ENCODE measurements at regions not wholly inside any gene's neighbourhood (a gene's known extent, or its start where the extent isn't known, plus 50 kb on each side); places are given as distances from the start of the nearest gene placed in this dataset.

- H3K27me3 ChIP-seq: no peaks in the 10 kb centered on the region
- H3K9me3 ChIP-seq: no peaks in the 10 kb centered on the region
- no peaks in the 10 kb centered on the region for H3K36me3 ChIP-seq
- H3K4me3 ChIP-seq: no peak overlapping the region
- DNase-seq: peak; percentile 20
These were observed 132.6 kb upstream of the PLEKHG7 start for GRCh38 chr12:92570056-92570753.

GRCh38 chr12:92568691-92569090 lies 134.1 kb upstream of the PLEKHG7 start:
- no peaks in the 10 kb centered on the region for H3K36me3 ChIP-seq
- no peaks in the 10 kb centered on the region for H3K9me3 ChIP-seq
- H3K27me3 ChIP-seq: no peaks in the 10 kb centered on the region
- no peak for DNase-seq
- no peak overlapping the region for H3K4me3 ChIP-seq

- DNase-seq: no peak
- no peak overlapping the region for H3K4me3 ChIP-seq
- no peaks in the 10 kb centered on the region for H3K27me3 ChIP-seq
- no peaks in the 10 kb centered on the region for H3K9me3 ChIP-seq
- H3K36me3 ChIP-seq: no peaks in the 10 kb centered on the region
These were observed 136.3 kb upstream of the PLEKHG7 start for GRCh38 chr12:92566448-92567019.

GRCh38 chr12:92563819-92564218 lies 139.0 kb upstream of the PLEKHG7 start:
- Histone ChIP-seq H3K9me3 (no peaks in the 10 kb centered on the region), H3K4me3 (no peak overlapping the region)

DNA sequence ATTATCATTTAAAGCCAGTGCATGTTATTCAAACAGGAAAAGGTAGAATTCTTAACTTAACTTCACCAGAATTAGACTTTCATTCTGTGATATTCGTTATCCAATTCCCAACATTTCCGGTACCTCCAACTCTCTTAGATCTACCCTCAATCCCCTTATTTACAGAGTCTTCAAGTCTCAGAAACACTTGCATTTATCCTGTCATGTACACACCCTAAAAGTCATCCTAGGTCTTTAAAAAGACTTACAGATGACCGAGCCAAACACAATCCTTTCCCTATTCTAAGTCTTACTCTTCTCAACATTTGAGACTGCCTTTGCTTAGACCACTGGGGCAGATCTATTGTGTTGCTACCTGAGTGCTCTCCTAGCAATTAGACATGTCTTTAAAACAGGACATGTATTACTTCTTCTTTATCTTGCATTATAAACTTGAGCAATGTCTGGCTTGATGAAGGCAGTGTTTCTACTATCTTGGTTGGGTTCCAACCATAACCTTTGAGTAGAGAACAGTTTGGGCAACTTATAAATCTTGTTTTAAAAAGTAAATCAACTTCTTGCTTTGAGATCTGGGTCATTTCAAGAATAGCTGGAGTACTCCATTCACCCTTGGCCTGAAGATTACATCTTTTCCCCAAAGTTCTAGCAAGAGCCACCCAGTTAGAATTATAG lies 140.6 kb upstream of the PLEKHG7 start:
- H3K27me3 ChIP-seq: no peaks in the 10 kb centered on the region
- no peaks in the 10 kb centered on the region for H3K9me3 ChIP-seq
- no peaks in the 10 kb centered on the region for H3K36me3 ChIP-seq
- no peak for DNase-seq
- no peak overlapping the region for H3K4me3 ChIP-seq

More at GRCh38 chr12:92563819-92564218, 139.0 kb upstream of the PLEKHG7 start:
- Histone ChIP-seq H3K36me3 (no peaks in the 10 kb centered on the region), H3K27me3 (no peaks in the 10 kb centered on the region)
- no peak for DNase-seq

GRCh38 chr12:92561543-92561899 lies 141.3 kb upstream of the PLEKHG7 start:
- Histone ChIP-seq H3K9me3 (no peaks in the 10 kb centered on the region), H3K4me3 (no peak overlapping the region), H3K27me3 (no peaks in the 10 kb centered on the region), H3K36me3 (no peaks in the 10 kb centered on the region)
- peak; percentile 62 for DNase-seq

DNA sequence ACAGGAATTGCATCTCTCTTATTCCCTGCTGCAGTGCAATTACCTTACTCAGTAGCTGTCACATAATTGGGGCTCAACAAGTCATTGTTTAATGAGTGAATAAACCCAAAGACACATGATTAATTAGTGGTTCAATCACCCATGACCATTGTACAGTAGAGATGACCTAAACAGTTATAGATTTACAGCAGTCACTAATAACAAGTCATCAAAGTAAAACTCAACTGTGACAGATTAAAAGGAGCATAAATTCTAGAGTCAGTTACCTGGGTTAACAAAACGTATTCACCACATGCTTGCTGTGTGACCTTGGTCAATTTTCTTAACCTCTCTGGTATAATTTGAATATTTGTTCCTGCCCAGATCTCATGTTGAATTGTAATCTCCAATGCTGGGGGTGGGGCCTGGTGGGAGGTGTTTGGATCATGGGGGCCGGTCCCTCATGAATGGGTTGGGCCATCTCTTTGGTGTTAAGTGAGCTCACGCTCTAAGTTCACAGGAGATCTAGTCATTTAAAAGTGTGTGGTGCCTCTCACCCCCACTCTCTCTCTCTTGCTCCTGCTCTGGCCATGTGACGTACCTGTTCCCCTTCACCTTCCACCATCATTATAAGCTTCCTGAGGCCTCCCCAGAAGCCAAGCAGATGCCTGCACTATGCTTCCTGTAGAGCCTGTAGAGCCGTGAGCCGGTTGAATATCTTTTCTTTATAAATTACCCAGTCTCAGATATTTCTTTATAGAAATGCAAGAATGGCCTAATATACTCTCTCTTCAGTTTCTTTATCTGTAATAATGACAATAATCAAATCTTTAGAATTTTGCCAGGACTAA lies 141.9 kb upstream of the PLEKHG7 start:
- no peaks in the 10 kb centered on the region for H3K36me3 ChIP-seq
- no peak for DNase-seq
- no peaks in the 10 kb centered on the region for H3K9me3 ChIP-seq
- no peaks in the 10 kb centered on the region for H3K27me3 ChIP-seq
- H3K4me3 ChIP-seq: no peak overlapping the region

- no peak for DNase-seq
- Histone ChIP-seq H3K9me3 (no peaks in the 10 kb centered on the region), H3K4me3 (no peak overlapping the region), H3K36me3 (no peaks in the 10 kb centered on the region), H3K27me3 (no peaks in the 10 kb centered on the region)
These were observed 144.0 kb upstream of the PLEKHG7 start for GRCh38 chr12:92558806-92559205.

DNA sequence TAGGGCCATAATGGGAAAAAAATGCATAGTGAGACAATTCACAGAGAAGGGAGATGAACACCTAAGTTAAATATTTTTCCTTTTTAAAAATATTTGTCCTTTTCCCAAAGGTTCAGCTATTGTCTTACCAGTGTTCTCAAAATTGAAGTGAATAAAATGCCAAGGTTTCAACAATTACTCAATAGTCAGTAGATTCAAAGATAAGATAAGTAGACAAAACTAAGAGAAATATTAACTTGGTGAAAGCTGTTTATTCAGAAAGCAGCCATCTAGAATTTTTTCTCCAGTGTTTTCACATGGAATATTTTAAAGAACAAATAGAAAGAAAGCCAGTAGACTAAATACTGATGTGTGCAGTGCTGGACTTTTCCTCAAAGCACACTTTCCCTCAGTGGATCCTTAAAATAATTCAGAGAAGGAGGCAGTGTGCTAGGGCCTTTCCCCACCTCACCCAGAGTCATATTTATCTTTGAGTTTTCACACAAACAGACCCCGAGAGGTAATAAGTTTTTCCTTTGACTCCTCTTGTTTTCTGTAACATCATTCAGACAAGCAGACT lies 144.5 kb upstream of the PLEKHG7 start:
- no peaks in the 10 kb centered on the region for H3K27me3 ChIP-seq
- no peak overlapping the region for H3K4me3 ChIP-seq
- no peak for DNase-seq
- H3K36me3 ChIP-seq: no peaks in the 10 kb centered on the region
- no peaks in the 10 kb centered on the region for H3K9me3 ChIP-seq

- no peaks in the 10 kb centered on the region for H3K27me3 ChIP-seq
- H3K4me3 ChIP-seq: no peak overlapping the region
- no peaks in the 10 kb centered on the region for H3K9me3 ChIP-seq
- no peaks in the 10 kb centered on the region for H3K36me3 ChIP-seq
- no peak for DNase-seq
These were observed 145.4 kb upstream of the PLEKHG7 start for GRCh38 chr12:92557422-92557724.

GRCh38 chr12:92556637-92557421 lies 146.0 kb upstream of the PLEKHG7 start:
- H3K36me3 ChIP-seq: no peaks in the 10 kb centered on the region
- no peak overlapping the region for H3K4me3 ChIP-seq
- DNase-seq: no peak

DNA sequence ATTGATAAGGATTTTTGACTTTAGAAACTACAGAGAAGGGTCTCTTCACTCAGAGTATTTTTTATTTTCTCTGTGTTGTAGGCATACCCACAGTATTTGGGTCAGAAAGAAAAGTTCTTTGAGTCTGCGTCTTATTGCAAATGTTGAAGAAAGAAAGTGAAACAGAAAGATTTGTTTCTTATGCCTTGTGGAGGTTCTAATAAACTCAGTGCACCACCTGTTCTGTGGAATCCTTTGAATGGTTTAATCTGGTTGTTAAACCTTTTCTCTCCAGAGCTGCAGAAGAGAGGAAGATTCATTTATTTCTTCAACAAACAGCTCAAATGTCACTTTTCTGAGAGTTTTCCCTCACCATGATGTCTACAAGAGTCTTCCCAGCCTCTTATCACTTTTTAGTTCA lies 146.6 kb upstream of the PLEKHG7 start:
- H3K9me3 ChIP-seq: no peaks in the 10 kb centered on the region
- no peaks in the 10 kb centered on the region for H3K27me3 ChIP-seq
- H3K36me3 ChIP-seq: no peaks in the 10 kb centered on the region
- no peak overlapping the region for H3K4me3 ChIP-seq
- no peak for DNase-seq

More at GRCh38 chr12:92556637-92557421, 146.0 kb upstream of the PLEKHG7 start:
- Histone ChIP-seq H3K27me3 (no peaks in the 10 kb centered on the region), H3K9me3 (no peaks in the 10 kb centered on the region)

DNA sequence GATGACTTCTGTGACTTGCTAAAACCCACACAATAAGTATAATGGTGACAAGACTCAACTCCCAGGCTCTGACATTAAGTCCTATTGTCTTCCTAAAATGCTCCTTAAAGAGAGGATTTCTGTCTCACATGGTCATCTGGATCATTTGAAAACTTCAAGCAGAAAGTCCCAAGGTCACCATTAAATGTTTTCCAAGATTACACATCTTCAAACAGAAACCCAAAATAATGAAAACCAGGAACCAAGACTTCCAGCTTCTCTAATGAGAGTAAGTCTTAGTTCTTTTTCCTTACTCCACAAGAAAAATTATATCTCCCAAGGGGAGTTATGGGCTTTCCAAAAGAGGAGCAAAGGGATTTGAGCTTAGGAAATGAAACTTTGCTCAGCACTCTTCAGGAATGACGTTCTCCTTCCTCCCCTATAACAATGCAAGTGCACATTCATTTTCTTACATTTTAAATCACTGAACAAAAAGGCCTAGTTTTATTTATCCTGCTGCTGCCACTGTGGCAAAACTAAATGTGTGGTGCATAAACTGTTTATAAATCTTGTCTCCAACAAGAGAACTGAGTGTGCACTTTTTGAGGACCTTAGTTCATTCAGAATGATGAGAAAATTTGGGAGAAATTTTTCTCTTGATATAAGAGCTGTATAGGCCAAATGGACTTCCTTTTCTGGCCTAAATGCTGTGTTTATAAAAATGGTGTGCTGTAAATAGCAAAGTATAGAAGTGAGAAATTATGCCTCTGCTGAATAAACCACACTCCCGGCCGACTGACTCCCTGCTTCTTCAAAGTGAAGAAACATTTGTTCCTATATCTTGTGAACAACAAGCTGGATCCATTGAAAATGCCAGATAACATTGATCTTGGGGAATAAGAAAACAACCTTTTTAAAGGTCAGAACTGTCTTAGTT lies 148.4 kb upstream of the PLEKHG7 start:
- Histone ChIP-seq H3K4me3 (no peak overlapping the region), H3K9me3 (no peaks in the 10 kb centered on the region), H3K27me3 (no peaks in the 10 kb centered on the region), H3K36me3 (no peaks in the 10 kb centered on the region)
- DNase-seq: no peak

DNA sequence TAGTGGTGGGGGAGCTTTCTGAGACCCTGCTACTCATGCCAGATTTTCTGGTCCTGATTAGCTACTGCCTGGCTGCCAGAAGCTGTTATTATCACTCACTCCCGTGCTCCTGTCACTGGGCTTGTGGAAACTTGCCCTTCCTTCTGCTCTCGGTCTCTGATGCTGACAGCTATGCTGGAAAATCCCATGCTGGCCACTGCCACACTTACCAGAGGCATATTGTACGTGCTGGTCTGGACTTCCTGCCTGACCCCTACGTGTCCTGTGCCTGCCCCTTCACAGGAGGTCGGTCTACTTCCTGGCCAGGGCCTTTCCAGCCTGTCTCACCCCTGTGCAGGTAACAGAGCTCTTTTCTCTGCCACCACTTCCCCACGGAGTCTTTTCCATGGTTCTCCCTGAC lies 149.4 kb upstream of the PLEKHG7 start:
- Histone ChIP-seq H3K36me3 (no peaks in the 10 kb centered on the region), H3K4me3 (no peak overlapping the region), H3K9me3 (no peaks in the 10 kb centered on the region), H3K27me3 (no peaks in the 10 kb centered on the region)
- DNase-seq: no peak

GRCh38 chr12:92552412-92553108 lies 150.2 kb upstream of the PLEKHG7 start:
- no peaks in the 10 kb centered on the region for H3K9me3 ChIP-seq
- H3K27me3 ChIP-seq: no peaks in the 10 kb centered on the region
- DNase-seq: no peak
- H3K4me3 ChIP-seq: no peak overlapping the region
- no peaks in the 10 kb centered on the region for H3K36me3 ChIP-seq

All from MG63 (cell line).